ENCODE measurements at regions not wholly inside any gene's neighbourhood (a gene's known extent, or its start where the extent isn't known, plus 50 kb on each side); places are given as distances from the start of the nearest gene placed in this dataset.
"Not testable (repeated sequence)": the region's sequence is repeated elsewhere in the genome, so short reads cannot be mapped to it uniquely, and the experiment has no call there.

DNA sequence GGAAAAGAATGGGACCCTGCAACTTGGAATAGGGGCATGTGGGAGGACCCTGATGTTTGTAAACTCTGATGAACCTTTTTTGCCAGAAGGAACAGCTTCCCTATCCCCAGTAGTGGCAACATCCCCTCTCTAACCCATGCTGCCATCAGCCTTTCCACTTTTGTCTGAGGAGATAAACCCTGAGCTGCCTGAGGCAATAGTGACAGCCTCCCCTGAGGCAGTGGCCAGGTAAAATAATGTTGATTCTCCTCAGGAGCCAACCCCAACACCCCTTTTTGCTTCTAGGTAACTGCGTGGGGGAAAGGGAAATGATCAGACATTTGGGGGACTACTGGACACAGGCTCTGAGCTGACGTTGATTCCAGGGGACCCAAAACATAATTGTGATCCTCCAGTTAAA lies 106.8 kb upstream of the NPAS2 start:
- DNase-seq, result no peak
- no peaks in the 10 kb centered on the region for H3K9me3 ChIP-seq (ENCODE audit: severe bottlenecking)
- H3K4me3 ChIP-seq (ENCODE audit: low read depth, low read length), result no peak overlapping the region
- H3K36me3 ChIP-seq, result no peaks in the 10 kb centered on the region
- H3K27ac ChIP-seq, result no peak overlapping the region
- H3K27me3 ChIP-seq (ENCODE audit: insufficient read depth, low read depth, severe bottlenecking), result peaks cover 2% of the 10 kb centered on the region
- TF ChIP-seq CTCF (IDR thresholded peaks at IDR 0.05; ENCODE audit: low read depth, low read length), result no peak

- H3K9me3 ChIP-seq (ENCODE audit: severe bottlenecking); H3K36me3 ChIP-seq; H3K4me3 ChIP-seq (ENCODE audit: low read depth, low read length); DNase-seq; H3K27ac ChIP-seq; H3K27me3 ChIP-seq (ENCODE audit: insufficient read depth, low read depth, severe bottlenecking): not testable (repeated sequence)
Observed at GRCh38 chr2:100714396-100715010, 105.4 kb upstream of the NPAS2 start.

- not testable (repeated sequence) for H3K9me3 ChIP-seq (ENCODE audit: severe bottlenecking); H3K4me3 ChIP-seq (ENCODE audit: low read depth, low read length); H3K27ac ChIP-seq; DNase-seq; H3K27me3 ChIP-seq (ENCODE audit: insufficient read depth, low read depth, severe bottlenecking); H3K36me3 ChIP-seq
Observed at GRCh38 chr2:100715861-100716260, 104.1 kb upstream of the NPAS2 start.

- no peaks in the 10 kb centered on the region for H3K36me3 ChIP-seq
Observed at GRCh38 chr2:100716581-100716980, 103.4 kb upstream of the NPAS2 start.

GRCh38 chr2:100718065-100718629 lies 101.8 kb upstream of the NPAS2 start:
- no peak for DNase-seq
- H3K9me3 ChIP-seq (ENCODE audit: severe bottlenecking), result no peaks in the 10 kb centered on the region
- TF ChIP-seq CTCF (IDR thresholded peaks at IDR 0.05; ENCODE audit: low read depth, low read length), result no peak
- no peaks in the 10 kb centered on the region for H3K36me3 ChIP-seq
- no peak overlapping the region for H3K4me3 ChIP-seq (ENCODE audit: low read depth, low read length)
- peaks cover 1% of the 10 kb centered on the region for H3K27me3 ChIP-seq (ENCODE audit: insufficient read depth, low read depth, severe bottlenecking)
- H3K27ac ChIP-seq, result no peak overlapping the region

More at GRCh38 chr2:100716581-100716980, 103.4 kb upstream of the NPAS2 start:
- H3K9me3 ChIP-seq (ENCODE audit: severe bottlenecking), result no peaks in the 10 kb centered on the region
- H3K27me3 ChIP-seq (ENCODE audit: insufficient read depth, low read depth, severe bottlenecking), result peaks cover 2% of the 10 kb centered on the region
- DNase-seq, result no peak
- no peak for TF ChIP-seq CTCF (IDR thresholded peaks at IDR 0.05; ENCODE audit: low read depth, low read length)
- H3K27ac ChIP-seq, result no peak overlapping the region
- H3K4me3 ChIP-seq (ENCODE audit: low read depth, low read length), result no peak overlapping the region

GRCh38 chr2:100720445-100720844 lies 99.5 kb upstream of the NPAS2 start:
- no peak overlapping the region for H3K4me3 ChIP-seq (ENCODE audit: low read depth, low read length)
- H3K27me3 ChIP-seq (ENCODE audit: insufficient read depth, low read depth, severe bottlenecking), result no peaks in the 10 kb centered on the region
- DNase-seq, result no peak
- no peaks in the 10 kb centered on the region for H3K36me3 ChIP-seq
- H3K27ac ChIP-seq, result no peak overlapping the region
- no peaks in the 10 kb centered on the region for H3K9me3 ChIP-seq (ENCODE audit: severe bottlenecking)
- TF ChIP-seq CTCF (IDR thresholded peaks at IDR 0.05; ENCODE audit: low read depth, low read length), result no peak

- Histone ChIP-seq H3K4me3 (ENCODE audit: low read depth, low read length) (no peak overlapping the region), H3K27ac (no peak overlapping the region), H3K27me3 (ENCODE audit: insufficient read depth, low read depth, severe bottlenecking) (no peaks in the 10 kb centered on the region), H3K9me3 (ENCODE audit: severe bottlenecking) (no peaks in the 10 kb centered on the region), H3K36me3 (no peaks in the 10 kb centered on the region)
- no peak for DNase-seq
- no peak for TF ChIP-seq CTCF (IDR thresholded peaks at IDR 0.05; ENCODE audit: low read depth, low read length)
Observed at GRCh38 chr2:100721693-100722092, 98.2 kb upstream of the NPAS2 start.
